ENCODE measurements at regions not wholly inside any gene's neighbourhood (a gene's known extent, or its start where the extent isn't known, plus 50 kb on each side); places are given as distances from the start of the nearest gene placed in this dataset.
"Not testable (repeated sequence)": the region's sequence is repeated elsewhere in the genome, so short reads cannot be mapped to it uniquely, and the experiment has no call there.

GRCh38 chr5:118466418-118466817 is 521.9 kb downstream of the DTWD2 start:
- no peak for DNase-seq

- not testable (repeated sequence) for DNase-seq
These were observed 526.1 kb downstream of the DTWD2 start for GRCh38 chr5:118462276-118462675.

GRCh38 chr5:118461436-118461835 is 526.9 kb downstream of the DTWD2 start:
- no peak for DNase-seq

GRCh38 chr5:118459490-118459889 is 528.9 kb downstream of the DTWD2 start:
- no peak for DNase-seq

DNA sequence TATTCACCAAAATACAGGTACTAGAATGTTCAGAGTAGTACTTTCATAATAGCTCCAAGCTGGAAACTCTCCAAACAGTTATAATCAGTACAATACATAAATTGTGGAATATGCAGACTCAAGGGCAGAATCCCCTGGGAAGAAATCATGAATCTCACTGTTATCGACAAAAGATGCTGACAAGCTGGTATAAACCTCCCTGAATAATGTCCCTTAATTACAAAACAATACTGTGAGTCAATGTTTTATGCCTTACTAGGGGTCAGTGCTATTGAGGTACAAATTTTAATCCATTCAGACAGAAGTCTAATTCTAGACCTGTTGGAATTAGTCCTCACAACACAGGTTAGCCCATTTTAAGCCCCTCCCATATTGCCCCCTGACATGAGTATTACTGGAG is 532.3 kb downstream of the DTWD2 start:
- DNase-seq: no peak

GRCh38 chr5:118451697-118452247 is 536.6 kb downstream of the DTWD2 start:
- no peak for DNase-seq

DNA sequence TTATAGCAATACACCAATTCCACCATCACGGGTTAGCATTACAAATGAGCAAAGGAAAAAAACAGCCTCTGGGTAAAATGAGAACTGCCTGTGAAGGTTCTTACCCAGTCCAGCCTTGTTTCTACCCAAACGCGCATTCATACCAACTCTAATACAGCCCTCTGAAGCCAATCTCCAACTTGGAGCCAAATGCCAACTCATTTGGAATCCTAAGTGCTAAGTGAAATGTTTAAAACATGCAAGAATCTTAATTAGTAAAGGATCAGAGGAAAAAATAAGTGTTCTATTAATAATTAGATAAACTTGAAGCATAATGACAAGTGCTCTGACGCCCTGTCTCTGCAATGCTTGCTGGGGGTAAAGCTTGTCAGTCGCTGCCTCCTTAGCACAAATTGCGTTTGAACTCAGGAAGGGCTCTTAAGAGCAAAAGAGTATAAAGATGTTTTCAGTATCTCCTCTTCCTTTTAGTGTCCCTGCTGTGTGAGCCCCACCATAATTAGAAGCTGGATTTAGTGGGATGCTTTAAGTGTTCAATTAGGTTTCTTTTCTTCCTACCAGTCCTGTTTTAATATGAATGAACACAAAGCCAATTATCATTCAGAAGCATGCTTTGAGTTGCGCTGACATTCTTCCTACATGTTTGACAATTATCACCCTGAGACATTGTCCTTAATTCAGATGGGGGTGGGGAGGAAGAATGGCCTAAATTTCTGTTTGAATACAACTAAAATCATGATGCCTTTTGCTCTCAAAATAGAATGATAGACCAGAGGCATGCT is 537.6 kb downstream of the DTWD2 start:
- no peak for DNase-seq

DNA sequence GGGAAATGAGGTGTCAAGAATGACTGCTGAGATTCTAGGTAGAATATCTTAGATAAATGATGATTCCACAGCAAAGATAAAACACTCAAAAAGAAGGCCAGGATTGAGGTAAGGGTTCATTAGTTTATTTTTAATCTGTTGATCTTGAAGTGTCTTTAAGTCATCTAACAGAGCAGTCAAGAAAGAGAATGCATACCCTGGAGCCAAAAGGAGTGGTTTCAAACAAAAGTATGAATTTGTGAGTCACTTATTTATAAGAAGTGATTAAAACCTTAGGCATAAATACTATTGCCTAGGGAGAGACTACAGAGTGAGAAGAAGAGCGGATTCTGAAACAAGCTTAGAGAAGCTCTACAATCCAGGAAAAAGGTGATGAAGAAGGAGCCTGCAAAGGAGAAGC is 541.0 kb downstream of the DTWD2 start:
- DNase-seq: no peak

- no peak for DNase-seq
These were observed 546.4 kb downstream of the DTWD2 start for GRCh38 chr5:118441956-118442355.

- DNase-seq: no peak
These were observed 547.3 kb downstream of the DTWD2 start for GRCh38 chr5:118441034-118441433.

DNA sequence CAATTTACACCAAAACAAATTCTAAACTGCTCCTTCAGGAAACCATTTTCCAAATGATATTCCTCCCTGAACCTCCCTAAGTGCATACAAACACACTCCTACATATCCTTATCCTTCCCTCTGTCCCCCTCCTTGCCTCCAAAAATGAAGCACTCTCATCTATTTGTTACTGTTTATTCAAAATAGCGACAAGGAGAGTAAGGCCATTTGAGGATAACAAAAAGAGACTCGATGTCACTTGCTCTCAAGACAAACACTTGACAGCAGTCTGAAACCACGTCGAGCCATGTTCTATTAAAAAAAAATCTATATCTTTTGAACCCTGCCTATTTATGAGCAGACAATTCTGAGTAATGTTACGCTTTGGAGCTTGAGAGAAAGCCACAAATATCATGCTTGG is 547.9 kb downstream of the DTWD2 start:
- DNase-seq: no peak

DNA sequence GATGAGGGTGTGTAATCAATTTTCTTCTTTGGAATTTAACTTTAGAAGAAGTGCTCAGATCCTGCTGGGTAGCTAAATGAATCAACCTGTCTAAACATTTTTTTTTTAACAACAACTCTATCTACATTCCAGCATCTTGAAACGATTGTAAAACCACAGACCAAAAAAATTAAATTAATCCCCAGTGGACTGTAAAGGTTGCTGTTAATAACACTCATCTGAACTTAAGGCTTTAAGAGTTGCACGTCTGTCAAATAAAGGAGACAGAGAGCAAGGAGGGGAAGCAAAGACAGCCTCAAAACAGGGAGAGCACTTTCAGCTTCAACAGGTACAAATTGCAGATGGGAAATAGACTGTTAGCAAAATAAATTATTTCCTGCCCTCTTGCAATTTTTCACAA is 548.5 kb downstream of the DTWD2 start:
- no peak for DNase-seq

GRCh38 chr5:118435131-118435530 is 553.2 kb downstream of the DTWD2 start:
- no peak for DNase-seq

DNA sequence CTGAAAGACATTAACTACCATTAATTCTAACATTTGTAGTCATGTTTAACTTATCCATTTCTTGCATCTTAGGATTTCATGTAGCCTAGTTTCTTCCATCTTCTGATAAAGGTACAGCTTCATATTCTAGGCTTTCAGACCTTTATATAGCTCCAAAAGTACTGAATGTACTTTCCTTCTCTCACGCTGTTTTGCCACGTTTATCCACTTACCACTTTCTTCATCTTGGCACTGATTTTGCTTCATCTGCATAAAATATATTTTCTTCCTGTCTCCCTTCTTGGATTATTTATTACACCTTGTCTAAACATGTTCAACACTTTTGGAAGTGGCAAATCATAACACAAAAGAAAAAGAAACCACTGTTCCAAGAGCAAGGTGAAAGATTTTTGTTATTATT is 553.8 kb downstream of the DTWD2 start:
- no peak for DNase-seq

DNA sequence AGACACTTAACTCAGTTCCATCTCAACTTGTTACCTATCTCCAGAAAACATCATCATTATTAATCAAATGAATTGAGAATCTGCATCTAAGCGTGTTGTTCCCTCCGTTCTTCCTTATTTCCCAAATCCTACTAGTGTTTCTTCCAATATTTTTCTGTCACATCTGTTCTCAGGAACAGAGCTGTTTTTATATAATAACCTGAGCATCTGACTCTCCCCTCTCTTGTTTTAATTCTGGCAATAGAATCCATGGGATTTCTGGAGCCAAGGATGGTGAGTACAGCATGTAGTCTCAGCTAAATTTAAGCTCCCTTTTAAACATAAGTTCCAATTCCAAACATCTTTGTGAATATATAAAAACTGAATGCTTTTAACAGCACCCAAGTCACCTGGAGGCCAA is 558.3 kb downstream of the DTWD2 start:
- no peak for DNase-seq

- DNase-seq: no peak
These were observed 580.4 kb downstream of the DTWD2 start for GRCh38 chr5:118407958-118408357.

- DNase-seq: no peak
These were observed 582.7 kb downstream of the DTWD2 start for GRCh38 chr5:118405650-118406061.

GRCh38 chr5:118397236-118397635 is 591.1 kb downstream of the DTWD2 start:
- no peak for DNase-seq

- DNase-seq: no peak
These were observed 595.9 kb downstream of the DTWD2 start for GRCh38 chr5:118392491-118392890.

- DNase-seq: not testable (repeated sequence)
These were observed 605.4 kb downstream of the DTWD2 start for GRCh38 chr5:118382931-118383330.

DNA sequence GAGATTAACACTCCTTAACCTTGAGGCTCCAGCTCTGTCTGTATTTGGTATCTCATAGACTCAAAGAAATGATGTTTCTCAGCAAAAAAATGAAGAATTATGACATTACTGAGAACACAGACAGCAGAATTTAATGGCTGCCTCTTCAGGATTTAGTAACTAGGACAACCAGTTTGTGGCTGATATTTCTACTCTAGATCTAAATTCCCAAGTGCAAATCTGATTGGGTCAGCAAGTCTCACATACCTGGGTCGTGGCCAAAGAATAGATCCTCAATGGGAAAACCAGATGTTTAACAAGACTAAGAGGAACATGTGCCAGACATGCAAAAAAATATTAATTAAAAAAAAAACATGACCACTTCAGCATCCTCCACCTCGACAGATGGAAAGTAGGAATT is 608.9 kb downstream of the DTWD2 start:
- no peak for DNase-seq

DNA sequence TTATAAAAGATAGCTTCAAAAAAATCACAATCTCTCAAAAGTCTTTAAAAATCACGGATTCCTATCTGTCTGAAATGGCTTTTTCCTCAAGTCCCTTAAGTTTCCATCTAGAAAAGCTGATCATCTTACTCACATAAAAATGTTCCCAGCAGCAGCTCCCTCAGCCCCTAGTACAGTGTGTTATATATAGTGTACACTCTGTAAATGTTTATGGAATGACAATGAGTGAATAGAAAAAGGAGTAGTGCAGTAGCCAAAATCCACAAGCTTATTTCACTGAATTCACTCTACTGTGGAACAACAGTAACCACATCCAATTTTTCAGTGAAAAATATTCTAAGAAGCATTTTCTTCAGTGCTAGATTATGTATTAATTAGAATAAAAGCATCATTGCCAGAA is 609.4 kb downstream of the DTWD2 start:
- no peak for DNase-seq

DNA sequence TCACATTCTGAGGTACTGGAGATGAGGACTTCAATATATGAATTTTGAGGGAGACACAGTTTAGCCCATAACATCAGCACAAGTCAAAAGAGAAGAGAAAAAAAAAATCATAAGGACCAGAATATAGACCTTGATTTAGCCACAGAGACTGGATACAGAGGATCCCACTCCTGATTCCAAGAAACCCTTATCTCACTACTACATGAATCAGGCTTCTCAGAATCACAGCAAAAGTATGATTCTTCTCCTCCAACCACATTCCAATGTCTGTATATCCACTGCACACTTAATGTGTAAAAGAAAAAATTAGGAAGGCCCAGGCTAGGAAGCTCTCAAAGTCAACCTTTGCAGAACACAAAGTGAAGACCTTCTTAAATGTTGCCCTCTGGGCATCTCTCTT is 610.9 kb downstream of the DTWD2 start:
- DNase-seq: no peak

GRCh38 chr5:118371973-118372831 is 616.1 kb downstream of the DTWD2 start:
- DNase-seq: no peak
